ENCODE measurements at regions not wholly inside any gene's neighbourhood (a gene's known extent, or its start where the extent isn't known, plus 50 kb on each side); places are given as distances from the start of the nearest gene placed in this dataset.

- TF ChIP-seq CTCF (IDR thresholded peaks at IDR 0.05), result no peak
- no peak for TF ChIP-seq POLR2A (IDR thresholded peaks at IDR 0.05)
Measured at GRCh38 chr4:4727536-4727935, 131.9 kb upstream of the MSX1 start.

Data from body of pancreas (tissue), 4 donors.